K562 (cell line): ENCODE measurements at regions not wholly inside any gene's neighbourhood (a gene's known extent, or its start where the extent isn't known, plus 50 kb on each side); places are given as distances from the start of the nearest gene placed in this dataset.

Experiments used
- ATAC-seq: fragments of 200-7000 bp; cut with Tn5 transposase; 3 replicates; pipeline ENCODE4 v1.9.1; 2020; ENCODE audit warnings: moderate library complexity
- BruUV-seq: library from RNA; stranded (reverse); fragments of 400-500 nt; replicated peaks from 2 replicates; lab custom pipeline; 2021; lab: Mats Ljungman, UMichigan
- CTCF ChIA-PET: fragments of 300-600 bp; formaldehyde crosslinking; extraction: SDS; loops from one replicate; lab custom pipeline; 2021; ENCODE audit warnings: low intra/inter-chr PET ratio; lab: Yijun Ruan, JAX
- POLR2A ChIA-PET: fragments of 300-600, 350-650 bp; sonication (Branson Sonifier 250); formaldehyde crosslinking; extraction: SDS; loops from one replicate; lab custom pipeline; 2021; ENCODE audit warnings: antibody characterized with exemption, inconsistent platforms; lab: Yijun Ruan, JAX
- DNase-seq, 4 experiments: peaks; one replicate each; pipeline versions ENCODE4 v3.0.0 to v3.0.0-alpha.2; 2011 to 2018; ENCODE audit warnings: low spot score in 3 of 4, mixed read lengths in 3 of 4; ENCODE audit errors: extremely low read depth in 1 of 4
- FAIRE-seq: peaks from 2 replicates; lab custom pipeline; 2011; peaks lifted over from hg19 to GRCh38; lab: Jason Lieb, UNC
- H2AFZ ChIP-seq: 2 replicates; pipeline ENCODE4 v1.6.0; 2011; ENCODE audit warnings: low read depth, low read length, control low read depth, inconsistent platforms
- H3K27ac ChIP-seq: fragments of 200-600 bp; 3 replicates; pipeline ENCODE4 v1.8.0; 2011; ENCODE audit warnings: low read depth, mild to moderate bottlenecking, control low read depth, inconsistent platforms, low read length, moderate library complexity, mixed read lengths; ENCODE audit errors: extremely low read depth
- H3K27me3 ChIP-seq, 2 experiments: fragments of 300-600 bp in 1 of 2; 2 replicates in 1 of 2; 3 replicates in 1 of 2; pipeline versions ENCODE4 v1.6.0 to v1.8.0; 2011; ENCODE audit warnings: inconsistent platforms in 2 of 2, low read length in 2 of 2, mild to moderate bottlenecking in 1 of 2, mixed read lengths in 1 of 2, moderate library complexity in 1 of 2; ENCODE audit not compliant: control insufficient read depth in 2 of 2, insufficient read depth in 2 of 2
- H3K36me3 ChIP-seq: fragments of 300-600 bp; 3 replicates; pipeline ENCODE4 v1.8.0; 2011; ENCODE audit warnings: mild to moderate bottlenecking, low read length, inconsistent platforms; ENCODE audit not compliant: control insufficient read depth, insufficient read depth
- H3K4me1 ChIP-seq, 2 experiments: fragments of 200-600 bp in 1 of 2; replicated peaks in 1 of 2; 2 replicates in 1 of 2; 3 replicates in 1 of 2; pipeline versions ENCODE4 v1.5.1 to v1.8.0; 2011; ENCODE audit warnings: inconsistent platforms in 2 of 2, low read length in 2 of 2, mild to moderate bottlenecking in 1 of 2, mixed read lengths in 1 of 2, moderate library complexity in 1 of 2; ENCODE audit not compliant: control insufficient read depth in 2 of 2, insufficient read depth in 2 of 2
- H3K4me2 ChIP-seq: 2 replicates; pipeline ENCODE4 v1.6.1; 2011; ENCODE audit warnings: low read length, control low read depth, inconsistent platforms, mixed read lengths; ENCODE audit not compliant: insufficient read depth
- H3K4me3 ChIP-seq: fragments of 200-600 bp; sonication (generic), shearing (Covaris generic); 2 replicates; pipeline ENCODE4 v1.5.1; 2016; ENCODE audit warnings: control low read depth, inconsistent platforms
- H3K79me2 ChIP-seq: fragments of 200-600 bp; 3 replicates; pipeline ENCODE4 v1.8.0; 2011; ENCODE audit warnings: low read length, inconsistent platforms; ENCODE audit not compliant: control insufficient read depth, insufficient read depth
- H3K9ac ChIP-seq, 2 experiments: 2 replicates each; pipeline versions ENCODE4 v1.6.0 to v1.6.1; 2011; ENCODE audit warnings: low read depth in 2 of 2, low read length in 2 of 2, control low read depth in 1 of 2, inconsistent platforms in 1 of 2, mild to moderate bottlenecking in 1 of 2, mixed read lengths in 1 of 2; ENCODE audit not compliant: insufficient read depth in 1 of 2
- H3K9me1 ChIP-seq: one replicate; pipeline ENCODE4 v1.6.0; 2011; ENCODE audit warnings: inconsistent platforms, mild to moderate bottlenecking, low read length, moderate library complexity; ENCODE audit not compliant: control insufficient read depth, insufficient read depth
- H3K9me3 ChIP-seq: replicated peaks from 2 replicates; pipeline ENCODE4 v1.5.1; 2011; ENCODE audit warnings: low read depth, low read length, inconsistent platforms; ENCODE audit not compliant: control insufficient read depth, insufficient read depth
- H4K20me1 ChIP-seq: replicated peaks from 2 replicates; pipeline ENCODE4 v1.6.1; 2011; ENCODE audit warnings: low read length, inconsistent platforms, mixed read lengths; ENCODE audit not compliant: control insufficient read depth, insufficient read depth
- ETV5 ChIP-seq: sonication (generic); formaldehyde crosslinking; IDR thresholded peaks from 2 replicates; pipeline ENCODE4 v1.4.0; 2020; ENCODE audit warnings: low read depth, mild to moderate bottlenecking, missing genetic modification reagents
- RBM15 ChIP-seq: fragments of 200-400 bp; formaldehyde crosslinking; IDR thresholded peaks from 2 replicates; pipeline ENCODE4 v1.6.1; 2018; ENCODE audit warnings: mild to moderate bottlenecking, low read length, moderate library complexity; ENCODE audit not compliant: insufficient read depth
- SMARCE1 ChIP-seq: fragments of 450-650 bp; IDR thresholded peaks from 2 replicates; pipeline ENCODE4 v1.7.1; 2016; ENCODE audit warnings: mild to moderate bottlenecking
- SREBF1 ChIP-seq: fragments of 150-350 bp; IDR thresholded peaks from 2 replicates; pipeline ENCODE4 v1.6.1; 2014; ENCODE audit warnings: antibody characterized with exemption, low read depth, low read length, borderline replicate concordance
- ZNF57 ChIP-seq: fragments of 450-650 bp; formaldehyde crosslinking; IDR thresholded peaks from 2 replicates; pipeline ENCODE4 v1.4.0; 2020; ENCODE audit warnings: mild to moderate bottlenecking, moderate library complexity
- WGBS: fragments of 100-300 bp; shearing (Covaris generic); methylation state at CpG from one replicate; pipeline ENCODE4 v1.1.6; 2016; ENCODE audit warnings: low coverage, mixed read lengths; ENCODE audit not compliant: insufficient coverage; ENCODE audit errors: missing lambda C conversion rate; 5-methylcytosine and 5-hydroxymethylcytosine counted together
- in situ Hi-C: fragments of 300-500 bp; cut with MboI; formaldehyde crosslinking; loops from 4 replicates; pipeline ENCODE4 v1.15.0; 2018; ENCODE audit warnings: inconsistent platforms, mixed read lengths
- intact Hi-C: fragments of 100-400 bp; cut with micrococcal nuclease; formaldehyde crosslinking; loops from 2 replicates; pipeline ENCODE4 v1.14.2; 2022
- TF ChIP-seq, protein P1 (sequence below): fragments of 250-450 bp; sonication (Bioruptor Pico); IDR thresholded peaks from 2 replicates; pipeline ENCODE4 v1.8.0; 2021; ENCODE audit warnings: mild to moderate bottlenecking, moderate library complexity
- TF ChIP-seq, protein P2 (sequence below): fragments of 450-650 bp; formaldehyde crosslinking; IDR thresholded peaks from 2 replicates; pipeline ENCODE4 v1.4.0; 2020; ENCODE audit warnings: mild to moderate bottlenecking
- TF ChIP-seq, protein P3 (sequence below): sonication (generic); formaldehyde crosslinking; IDR thresholded peaks from 2 replicates; pipeline ENCODE4 v1.8.1; 2022; ENCODE audit warnings: missing genetic modification reagents

DNA sequence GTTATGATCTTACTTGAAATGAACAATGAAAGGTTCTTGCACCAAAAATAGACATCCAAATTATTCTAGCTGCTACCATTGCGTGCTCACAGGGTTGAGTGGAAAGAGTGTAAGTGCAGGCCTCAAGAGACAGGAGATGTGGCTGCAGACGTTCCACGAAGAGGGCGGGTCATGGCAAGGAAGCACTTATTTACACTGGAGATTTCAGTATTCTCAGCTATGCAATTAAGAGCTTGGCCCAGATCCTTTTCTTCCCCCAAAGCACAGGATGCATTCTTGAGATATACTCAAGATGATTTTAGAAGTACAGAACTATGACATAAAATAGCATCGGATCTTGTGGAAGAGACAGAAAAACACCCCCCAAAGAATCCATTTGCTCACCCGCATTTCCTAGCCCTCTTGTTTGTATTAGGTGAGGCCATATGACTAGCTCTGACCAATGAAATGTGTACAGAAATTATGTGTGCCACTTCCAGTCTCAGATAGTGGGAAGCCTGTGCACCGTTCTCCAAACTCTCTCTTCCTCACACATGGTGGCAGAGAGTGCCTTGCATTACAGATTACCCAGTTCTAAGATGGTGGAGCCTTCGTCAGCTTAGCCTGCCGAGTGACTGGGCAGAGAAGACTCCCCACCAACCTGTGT lies 261.4 kb downstream of the TTC8 start (continued):
- TF ChIP-seq, protein P1, sequence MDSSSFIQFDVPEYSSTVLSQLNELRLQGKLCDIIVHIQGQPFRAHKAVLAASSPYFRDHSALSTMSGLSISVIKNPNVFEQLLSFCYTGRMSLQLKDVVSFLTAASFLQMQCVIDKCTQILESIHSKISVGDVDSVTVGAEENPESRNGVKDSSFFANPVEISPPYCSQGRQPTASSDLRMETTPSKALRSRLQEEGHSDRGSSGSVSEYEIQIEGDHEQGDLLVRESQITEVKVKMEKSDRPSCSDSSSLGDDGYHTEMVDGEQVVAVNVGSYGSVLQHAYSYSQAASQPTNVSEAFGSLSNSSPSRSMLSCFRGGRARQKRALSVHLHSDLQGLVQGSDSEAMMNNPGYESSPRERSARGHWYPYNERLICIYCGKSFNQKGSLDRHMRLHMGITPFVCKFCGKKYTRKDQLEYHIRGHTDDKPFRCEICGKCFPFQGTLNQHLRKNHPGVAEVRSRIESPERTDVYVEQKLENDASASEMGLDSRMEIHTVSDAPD (CRISPR knock-in tag), result no peak
- TF ChIP-seq, protein P2, sequence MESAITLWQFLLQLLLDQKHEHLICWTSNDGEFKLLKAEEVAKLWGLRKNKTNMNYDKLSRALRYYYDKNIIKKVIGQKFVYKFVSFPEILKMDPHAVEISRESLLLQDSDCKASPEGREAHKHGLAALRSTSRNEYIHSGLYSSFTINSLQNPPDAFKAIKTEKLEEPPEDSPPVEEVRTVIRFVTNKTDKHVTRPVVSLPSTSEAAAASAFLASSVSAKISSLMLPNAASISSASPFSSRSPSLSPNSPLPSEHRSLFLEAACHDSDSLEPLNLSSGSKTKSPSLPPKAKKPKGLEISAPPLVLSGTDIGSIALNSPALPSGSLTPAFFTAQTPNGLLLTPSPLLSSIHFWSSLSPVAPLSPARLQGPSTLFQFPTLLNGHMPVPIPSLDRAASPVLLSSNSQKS (CRISPR knock-in tag), result no peak
- no peak for TF ChIP-seq RBM15

DNA sequence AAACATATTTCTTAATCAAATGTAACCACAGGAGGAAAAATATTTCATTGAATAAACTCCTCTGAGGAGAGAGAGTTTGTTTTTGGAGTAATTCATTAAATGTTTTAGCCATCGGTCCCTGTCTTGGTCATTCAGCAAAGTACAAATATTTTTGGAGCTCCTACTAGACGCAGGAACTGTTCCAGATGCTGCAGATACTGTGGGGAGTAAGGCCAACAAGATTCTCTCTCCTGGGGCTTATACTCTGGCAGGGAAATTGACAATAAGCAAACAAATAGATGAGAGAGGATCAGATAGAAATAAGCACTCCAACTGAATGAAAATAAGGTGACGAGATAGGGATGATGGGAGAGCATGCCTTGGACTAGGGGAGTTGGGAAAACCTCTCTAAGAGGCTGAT lies 264.1 kb downstream of the TTC8 start:
- H3K36me3 ChIP-seq, result no peaks in the 10 kb centered on the region
- intact Hi-C loops, result no loop called here
- CTCF ChIA-PET, result no interaction called here
- no peak for FAIRE-seq
- no peak for ATAC-seq
- peaks cover 0 to 4% of the 10 kb centered on the region in 2 experiments; a peak in 2 of 5 replicates for H3K27me3 ChIP-seq
- no peak for TF ChIP-seq SREBF1
- TF ChIP-seq, protein P3, sequence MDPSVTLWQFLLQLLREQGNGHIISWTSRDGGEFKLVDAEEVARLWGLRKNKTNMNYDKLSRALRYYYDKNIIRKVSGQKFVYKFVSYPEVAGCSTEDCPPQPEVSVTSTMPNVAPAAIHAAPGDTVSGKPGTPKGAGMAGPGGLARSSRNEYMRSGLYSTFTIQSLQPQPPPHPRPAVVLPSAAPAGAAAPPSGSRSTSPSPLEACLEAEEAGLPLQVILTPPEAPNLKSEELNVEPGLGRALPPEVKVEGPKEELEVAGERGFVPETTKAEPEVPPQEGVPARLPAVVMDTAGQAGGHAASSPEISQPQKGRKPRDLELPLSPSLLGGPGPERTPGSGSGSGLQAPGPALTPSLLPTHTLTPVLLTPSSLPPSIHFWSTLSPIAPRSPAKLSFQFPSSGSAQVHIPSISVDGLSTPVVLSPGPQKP (CRISPR knock-in tag), result no peak
- TF ChIP-seq ETV5 (CRISPR knock-in tag), result no peak
- TF ChIP-seq SMARCE1, result no peak
- no peak for TF ChIP-seq ZNF57
- TF ChIP-seq, all 486 proteins: peak for 0
- BruUV-seq, result no TSS peak
- no peak overlapping the region for H3K4me3 ChIP-seq
- no peaks in the 10 kb centered on the region for H3K9me1 ChIP-seq
- H3K4me1 ChIP-seq, result no peaks in the 10 kb centered on the region
- H3K4me2 ChIP-seq, result no peak overlapping the region
- POLR2A ChIA-PET, result interaction anchor here (1.2 kb wide), 1 partner anchor 11 kb away, joined by 3 read pairs; no protein-coding TSS in a partner anchor
- no peak overlapping the region for H3K27ac ChIP-seq
- 3% methylated on average over 3 of the region's 3 CpGs for WGBS
- no peaks in the 10 kb centered on the region for H4K20me1 ChIP-seq
- H3K9me3 ChIP-seq, result no peaks in the 10 kb centered on the region
- in situ Hi-C loops, result no loop called here
- DNase-seq, result no peak
- no peaks in the 10 kb centered on the region for H3K79me2 ChIP-seq
- no peak overlapping the region for H3K9ac ChIP-seq
- no peak overlapping the region for H2AFZ ChIP-seq
